Myocyte (in vitro differentiated cells): ENCODE measurements at regions not wholly inside any gene's neighbourhood (a gene's known extent, or its start where the extent isn't known, plus 50 kb on each side); places are given as distances from the start of the nearest gene placed in this dataset.

Source experiments
- DNase-seq: peaks from one replicate; pipeline ENCODE4 v3.0.0-alpha.2; 2012; ENCODE audit warnings: low read depth

DNA sequence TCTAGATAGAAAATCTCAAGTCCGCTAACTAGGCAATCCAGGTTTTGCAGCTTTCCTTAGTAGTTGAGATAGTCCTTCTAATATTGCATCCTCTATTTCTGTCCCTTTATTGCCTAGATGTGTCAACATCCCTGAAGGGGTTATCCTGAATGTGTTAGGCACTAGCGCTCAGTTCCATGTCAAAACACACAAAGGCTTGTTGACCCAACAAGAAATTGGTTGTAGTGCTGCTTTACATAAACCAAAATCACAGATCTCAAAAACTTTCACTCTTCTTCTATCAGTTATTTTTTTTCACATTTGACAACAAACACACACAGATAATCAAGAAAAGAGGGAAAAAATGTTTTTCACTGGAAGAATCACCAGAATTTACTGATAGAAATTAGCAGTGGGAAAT, 51.4 kb upstream of the SOX2 start:
- no peak for DNase-seq

- DNase-seq: no peak
Measured at GRCh38 chr3:181637456-181637855, 74.3 kb upstream of the SOX2 start.

GRCh38 chr3:181637056-181637455, 74.7 kb upstream of the SOX2 start:
- DNase-seq: no peak

DNA sequence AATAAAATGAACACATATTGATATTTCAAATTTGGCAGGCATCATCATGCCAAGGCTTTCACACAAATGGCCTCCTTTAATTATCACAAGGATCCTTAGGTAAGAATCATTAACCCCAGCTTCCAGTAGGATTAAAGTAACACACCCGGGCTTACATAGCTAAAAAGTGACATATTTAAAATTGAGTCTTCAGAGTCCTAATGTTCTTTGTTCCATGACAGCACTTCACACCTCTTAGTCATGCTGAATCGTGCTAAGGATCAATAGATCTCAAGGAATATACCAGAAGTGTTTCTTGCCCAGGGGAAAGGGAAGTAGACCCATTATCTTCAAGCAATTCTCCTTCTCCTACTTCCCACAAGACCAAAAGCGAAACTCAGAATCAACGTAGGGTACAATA, 76.6 kb upstream of the SOX2 start:
- no peak for DNase-seq

DNA sequence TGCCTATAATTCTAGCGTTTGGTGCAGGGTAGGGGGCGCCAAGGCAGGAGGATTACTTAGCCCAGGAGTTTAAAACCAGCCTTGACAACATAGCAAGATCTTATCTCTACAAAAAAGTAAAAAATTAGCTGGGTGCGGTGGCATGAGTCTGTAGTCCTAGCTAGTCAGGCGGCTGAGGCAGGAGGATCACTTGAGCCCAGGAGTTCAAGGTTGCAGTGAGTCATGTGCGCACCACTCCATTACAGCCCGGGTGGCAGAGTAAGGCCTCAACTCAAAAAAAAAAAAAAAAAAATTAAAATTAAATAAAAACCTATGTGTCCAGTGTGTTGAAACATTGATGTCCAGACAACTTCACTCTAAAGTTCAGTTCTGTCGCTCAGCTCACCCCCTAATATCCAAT, 78.2 kb upstream of the SOX2 start:
- no peak for DNase-seq

DNA sequence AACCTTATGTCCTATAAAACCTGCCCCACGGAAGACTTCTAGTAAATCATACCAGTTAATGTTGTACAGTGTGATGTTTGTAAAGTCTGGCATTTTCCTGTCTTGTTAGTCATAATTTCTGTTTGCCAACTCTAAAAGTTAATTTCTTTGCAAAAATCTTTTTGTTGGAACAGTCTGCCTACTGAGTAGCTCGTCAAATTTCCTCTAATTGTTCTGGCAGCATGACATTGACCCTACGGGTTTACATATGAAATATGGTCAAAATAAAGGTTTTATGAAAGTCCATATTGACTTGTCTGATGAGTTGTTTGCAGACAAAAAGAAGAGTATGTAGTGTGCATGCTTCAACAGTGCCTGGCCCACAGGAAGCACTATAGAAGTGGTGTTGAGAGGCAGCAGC, 79.8 kb upstream of the SOX2 start:
- DNase-seq: no peak

- DNase-seq: no peak
Measured at GRCh38 chr3:181630853-181631252, 80.9 kb upstream of the SOX2 start.

DNA sequence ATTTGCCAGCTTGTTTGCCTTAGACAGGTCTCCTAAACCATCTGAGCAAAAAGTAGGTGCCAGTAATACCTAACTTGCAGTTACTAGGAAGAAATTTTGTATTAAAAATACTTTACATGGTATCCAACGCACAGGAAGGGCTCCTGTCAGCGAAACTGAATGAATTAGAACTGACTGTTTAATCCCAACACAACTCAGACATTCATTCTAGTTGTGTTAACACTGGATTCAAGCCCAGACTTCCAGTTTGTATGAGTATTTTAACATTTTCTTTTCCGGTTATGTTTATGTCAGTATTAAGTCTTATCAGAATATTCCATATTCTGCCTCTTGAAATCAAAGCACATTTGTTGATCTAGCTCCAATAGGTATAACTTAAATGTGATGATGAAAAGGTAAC, 82.0 kb upstream of the SOX2 start:
- DNase-seq: no peak

- DNase-seq: no peak
Measured at GRCh38 chr3:181629029-181629428, 82.7 kb upstream of the SOX2 start.

DNA sequence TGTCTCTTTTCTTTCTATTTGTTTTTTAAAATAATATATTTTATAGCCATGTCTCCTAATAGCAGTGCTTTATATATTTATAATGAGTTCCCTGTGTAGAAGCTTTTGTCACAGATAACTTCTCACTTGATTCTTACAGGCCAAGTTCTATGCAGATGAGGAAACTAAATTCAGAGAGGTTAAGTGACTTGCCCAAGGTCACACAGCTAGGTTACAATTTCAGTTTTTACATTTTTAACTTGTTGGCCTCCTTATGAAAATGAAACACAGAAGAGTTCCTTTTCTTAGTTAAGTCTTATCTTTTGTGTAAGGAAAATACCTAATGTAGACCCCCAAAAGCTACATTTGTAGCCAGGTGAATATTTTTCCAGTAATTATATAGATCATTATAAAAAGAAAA, 83.3 kb upstream of the SOX2 start:
- no peak for DNase-seq

- no peak for DNase-seq
Measured at GRCh38 chr3:181626036-181626435, 85.7 kb upstream of the SOX2 start.

- no peak for DNase-seq
Measured at GRCh38 chr3:181623924-181624694, 87.6 kb upstream of the SOX2 start.

DNA sequence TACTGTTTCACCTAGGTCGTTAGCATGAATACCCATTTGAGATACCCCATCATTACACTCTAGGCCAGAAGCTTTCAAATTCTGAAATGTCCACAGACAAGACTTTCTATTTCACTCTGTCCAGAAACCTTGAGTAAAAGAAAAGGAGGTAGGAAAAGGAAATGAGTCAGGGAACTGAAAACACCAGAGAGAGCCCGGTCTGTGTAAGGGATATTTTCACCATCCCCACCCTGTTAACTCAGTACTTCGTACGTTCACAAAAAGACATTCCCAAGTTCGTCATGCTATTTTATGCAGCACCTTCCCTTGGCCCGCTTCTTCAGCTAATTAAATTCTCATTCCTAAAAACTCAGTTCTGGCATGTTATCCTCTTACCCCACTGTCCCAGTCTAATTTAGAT, 89.4 kb upstream of the SOX2 start:
- DNase-seq: no peak

DNA sequence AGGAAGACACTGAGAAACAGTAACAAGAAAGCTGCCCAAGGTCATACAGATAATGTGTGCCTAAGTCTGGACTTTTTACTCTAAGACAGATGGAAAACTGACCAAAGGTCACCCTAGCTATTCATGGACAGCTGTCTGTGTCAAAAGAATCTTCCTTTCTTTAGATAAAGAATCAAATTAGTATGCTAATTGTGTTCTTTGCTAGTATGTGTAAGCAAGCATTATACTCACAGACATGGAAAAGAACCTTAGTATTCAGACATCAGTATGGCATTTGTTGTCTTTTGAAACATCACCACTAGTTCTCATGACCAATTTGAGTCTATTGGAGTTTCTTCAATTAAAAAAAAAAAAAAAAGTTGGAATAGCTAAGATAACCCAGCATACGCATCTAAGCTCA, 91.8 kb upstream of the SOX2 start:
- no peak for DNase-seq

DNA sequence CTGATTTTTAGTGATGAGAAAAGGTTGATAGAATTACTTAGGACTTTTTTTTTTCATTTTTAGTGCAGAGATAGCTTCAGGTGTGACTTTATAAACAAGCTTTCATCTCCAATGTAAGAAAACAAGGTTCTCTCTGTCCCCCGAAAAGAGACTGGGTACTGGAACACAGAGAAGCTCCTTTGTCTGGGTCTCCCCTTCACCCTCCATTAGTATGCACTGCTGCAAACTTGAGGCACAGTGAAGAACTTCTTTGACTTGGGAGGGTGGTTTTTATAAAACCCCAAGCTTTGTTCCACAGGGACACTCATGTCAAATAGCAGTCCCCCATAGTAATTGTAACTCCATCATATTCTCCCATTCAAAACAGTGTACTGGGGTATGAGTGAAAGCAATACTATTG, 93.5 kb upstream of the SOX2 start:
- DNase-seq: no peak

- no peak for DNase-seq
Measured at GRCh38 chr3:181616088-181617070, 95.3 kb upstream of the SOX2 start.

DNA sequence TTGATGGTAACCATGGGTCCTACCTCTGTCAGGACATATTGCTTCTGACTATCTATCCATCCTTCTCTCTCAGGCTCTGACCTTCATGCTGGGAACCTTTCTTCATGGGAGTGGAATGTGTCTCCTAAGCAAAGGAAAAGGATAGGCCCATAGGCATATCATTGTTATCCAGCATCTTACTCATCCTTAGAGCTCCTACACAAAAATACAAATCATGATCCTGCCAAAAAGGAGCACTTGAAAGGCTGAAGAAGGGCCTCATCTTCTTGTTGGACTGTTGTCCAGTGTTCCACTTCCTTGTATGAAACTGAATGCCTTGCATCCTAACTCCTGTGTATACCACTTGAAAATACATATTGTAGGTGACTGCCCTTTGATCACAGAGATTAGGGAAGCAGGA, 96.1 kb upstream of the SOX2 start:
- no peak for DNase-seq

DNA sequence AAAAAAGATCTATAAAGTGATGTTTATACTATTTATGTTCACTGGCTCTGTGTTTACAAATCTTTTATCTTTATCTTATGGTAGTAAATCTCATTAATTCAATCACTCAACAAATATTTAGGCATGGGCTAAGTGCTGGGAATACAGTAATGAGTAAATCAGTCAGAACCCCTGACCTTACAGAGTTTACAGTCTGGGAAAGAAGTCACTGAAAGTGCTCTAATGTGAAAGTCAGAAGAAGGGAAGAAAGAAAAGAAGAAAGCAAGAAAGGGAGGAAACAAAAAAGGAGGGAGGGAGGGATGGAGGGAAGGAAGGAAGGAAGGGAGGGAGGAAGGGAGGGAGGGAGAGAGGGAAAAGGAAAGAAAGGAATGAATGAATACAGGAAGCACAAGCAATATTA, 96.8 kb upstream of the SOX2 start:
- no peak for DNase-seq

GRCh38 chr3:181613813-181614212, 97.9 kb upstream of the SOX2 start:
- DNase-seq: no peak

GRCh38 chr3:181613191-181613590, 98.5 kb upstream of the SOX2 start:
- DNase-seq: no peak

DNA sequence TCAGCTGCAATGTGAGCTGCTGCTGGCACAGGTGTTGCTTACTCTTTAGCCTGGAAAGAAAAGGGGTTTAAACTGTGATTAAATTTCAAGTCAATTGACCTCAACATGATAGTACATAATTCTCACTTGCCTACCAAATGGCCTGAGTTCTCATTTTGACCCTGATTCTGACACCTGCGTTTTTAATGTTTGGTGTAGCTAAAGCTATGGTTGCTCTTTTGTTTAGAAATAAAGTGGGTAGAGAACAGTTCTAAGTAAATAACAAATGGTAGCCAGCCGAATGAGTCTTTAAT, 100.8 kb upstream of the SOX2 start:
- no peak for DNase-seq

- DNase-seq: no peak
Measured at GRCh38 chr3:181610083-181610972, 101.4 kb upstream of the SOX2 start.
